ENCODE measurements at regions not wholly inside any gene's neighbourhood (a gene's known extent, or its start where the extent isn't known, plus 50 kb on each side); places are given as distances from the start of the nearest gene placed in this dataset.

- POLR2A ChIA-PET = no interaction called here
These were observed 61.9 kb upstream of the SLC5A9 start for GRCh38 chr1:48160486-48161132.

More at GRCh38 chr1:48160486-48161132, 61.9 kb upstream of the SLC5A9 start:
- no peak for DNase-seq (ENCODE audit: low read depth, low spot score)
- dilution Hi-C loops (cut with MboI; ENCODE audit: extremely low pct_ligation_motif_present, low sequenced_read_pairs) (no loop called here), intact Hi-C loops (cut with micrococcal nuclease) (no loop called here)
- Histone ChIP-seq H3K4me2 (ENCODE audit: insufficient read depth, low read length) (no peak overlapping the region), H3K4me3 (replicated peaks in 1 of 3; ENCODE audit: insufficient read depth in 1 of 3, low read depth in 1 of 3, low read length in 3 of 3) (no peak overlapping the region), H3K9me1 (replicated peaks; ENCODE audit: control insufficient read depth, extremely low read depth, insufficient read depth, low read length) (no peaks in the 10 kb centered on the region), H2AFZ (ENCODE audit: low read depth, low read length) (no peak overlapping the region), H3K27ac (ENCODE audit: insufficient read depth, low read depth, low read length) (no peak overlapping the region), H3K9me3 (replicated peaks; ENCODE audit: control insufficient read depth, insufficient read depth, low read length) (no peaks in the 10 kb centered on the region), H3K79me2 (ENCODE audit: control insufficient read depth, insufficient read depth, low read length) (no peaks in the 10 kb centered on the region), H3K4me1 (ENCODE audit: control insufficient read depth, extremely low read depth, insufficient read depth, low read length) (no peaks in the 10 kb centered on the region), H3K9ac (replicated peaks; ENCODE audit: extremely low read depth, insufficient read depth, low read length) (no peak overlapping the region), H3K36me3 (ENCODE audit: control insufficient read depth in 2 of 2, extremely low read depth in 1 of 2, insufficient read depth in 2 of 2, low read length in 2 of 2) (no peaks in the 10 kb centered on the region), H4K20me1 (replicated peaks; ENCODE audit: control insufficient read depth, extremely low read depth, insufficient read depth, low read length) (no peaks in the 10 kb centered on the region), H3K27me3 (ENCODE audit: control insufficient read depth in 2 of 2, insufficient read depth in 2 of 2, low read length in 2 of 2) (no peaks in the 10 kb centered on the region)
- CTCF ChIA-PET = interaction anchor here (0.9 to 1.5 kb wide), 2 partner anchors 42 to 51 kb away, joined by 3 to 5 read pairs; no protein-coding TSS in a partner anchor
- BruUV-seq (replicated peaks) = no TSS peak
- TF ChIP-seq POLR2A (IDR thresholded peaks at IDR 0.05; ENCODE audit: low read depth, low read length) (no peak), CTCF (IDR thresholded peaks at IDR 0.05; ENCODE audit: extremely low read depth in 1 of 2, insufficient read depth in 1 of 2, low read depth in 1 of 2, low read length in 2 of 2) (no peak), EZH2 (IDR thresholded peaks at IDR 0.05; ENCODE audit: borderline replicate concordance, low read depth, low read length, severe bottlenecking) (no peak), MAX (IDR thresholded peaks at IDR 0.05; ENCODE audit: insufficient read depth, insufficient read length) (no peak), FOS (IDR thresholded peaks at IDR 0.05; ENCODE audit: borderline replicate concordance, insufficient read depth, low read length) (no peak), POLR2AphosphoS5 (IDR thresholded peaks at IDR 0.05; ENCODE audit: insufficient read depth, low read depth, low read length) (no peak), MYC (IDR thresholded peaks at IDR 0.05; ENCODE audit: low read depth, low read length) (no peak), GATA2 (IDR thresholded peaks at IDR 0.05; ENCODE audit: insufficient read depth, insufficient read length, low read depth, low read length) (no peak), JUN (IDR thresholded peaks at IDR 0.05; ENCODE audit: borderline replicate concordance, insufficient read depth, insufficient read length, low read depth) (no peak)
- no peak for FAIRE-seq

Data from endothelial cell of umbilical vein (primary cell).